ENCODE measurements at regions not wholly inside any gene's neighbourhood (a gene's known extent, or its start where the extent isn't known, plus 50 kb on each side); places are given as distances from the start of the nearest gene placed in this dataset.

- TF ChIP-seq CTCF (IDR thresholded peaks at IDR 0.05; ENCODE audit: low read depth, low read length) = no peak
- TF ChIP-seq EZH2phosphoT487 (IDR thresholded peaks at IDR 0.05; ENCODE audit: low read depth) = no peak
These were observed 1795.9 kb downstream of the TP53TG3F start for GRCh38 chr16:35255186-35255803.

Data from OCI-LY3 (cell line).